Stomach (tissue), 4 donors: ENCODE measurements at regions not wholly inside any gene's neighbourhood (a gene's known extent, or its start where the extent isn't known, plus 50 kb on each side); places are given as distances from the start of the nearest gene placed in this dataset.

ENCODE experiments used
- EP300 ChIP-seq: sonication (generic); formaldehyde crosslinking; IDR thresholded peaks from one replicate; pipeline ENCODE4 v1.6.1; 2017; ENCODE audit warnings: antibody characterized with exemption
- POLR2A ChIP-seq, 4 donors: fragments of 450-650 bp; IDR thresholded peaks; one replicate each; pipeline ENCODE4 v1.6.1; 2016; ENCODE audit warnings: antibody characterized with exemption in 4 of 4, control low read depth in 2 of 4, mild to moderate bottlenecking in 1 of 4, moderate library complexity in 1 of 4
- POLR2AphosphoS5 ChIP-seq, 3 donors: sonication (generic); formaldehyde crosslinking; IDR thresholded peaks; one replicate each; pipeline ENCODE4 v1.6.1; 2016; ENCODE audit warnings: antibody characterized with exemption in 3 of 3
- TF ChIP-seq, protein P1 (sequence below), 7 experiments: fragments of 450-650 bp in 4 of 7; fragments of 200-600 bp in 3 of 7; sonication (generic) in 3 of 7; IDR thresholded peaks; one replicate each; pipeline ENCODE4 v1.5.1; 2016 to 2019; ENCODE audit warnings: antibody characterized with exemption in 7 of 7, control low read depth in 2 of 7, mild to moderate bottlenecking in 1 of 7

GRCh38 chr1:117812869-117813511 is 116.4 kb downstream of the GDAP2 start:
- TF ChIP-seq, protein P1, sequence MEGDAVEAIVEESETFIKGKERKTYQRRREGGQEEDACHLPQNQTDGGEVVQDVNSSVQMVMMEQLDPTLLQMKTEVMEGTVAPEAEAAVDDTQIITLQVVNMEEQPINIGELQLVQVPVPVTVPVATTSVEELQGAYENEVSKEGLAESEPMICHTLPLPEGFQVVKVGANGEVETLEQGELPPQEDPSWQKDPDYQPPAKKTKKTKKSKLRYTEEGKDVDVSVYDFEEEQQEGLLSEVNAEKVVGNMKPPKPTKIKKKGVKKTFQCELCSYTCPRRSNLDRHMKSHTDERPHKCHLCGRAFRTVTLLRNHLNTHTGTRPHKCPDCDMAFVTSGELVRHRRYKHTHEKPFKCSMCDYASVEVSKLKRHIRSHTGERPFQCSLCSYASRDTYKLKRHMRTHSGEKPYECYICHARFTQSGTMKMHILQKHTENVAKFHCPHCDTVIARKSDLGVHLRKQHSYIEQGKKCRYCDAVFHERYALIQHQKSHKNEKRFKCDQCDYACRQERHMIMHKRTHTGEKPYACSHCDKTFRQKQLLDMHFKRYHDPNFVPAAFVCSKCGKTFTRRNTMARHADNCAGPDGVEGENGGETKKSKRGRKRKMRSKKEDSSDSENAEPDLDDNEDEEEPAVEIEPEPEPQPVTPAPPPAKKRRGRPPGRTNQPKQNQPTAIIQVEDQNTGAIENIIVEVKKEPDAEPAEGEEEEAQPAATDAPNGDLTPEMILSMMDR (IDR thresholded peaks at IDR 0.05): no peak
- no peak for TF ChIP-seq POLR2A (IDR thresholded peaks at IDR 0.05)
- TF ChIP-seq EP300: no peak
- TF ChIP-seq POLR2AphosphoS5 (IDR thresholded peaks at IDR 0.05): no peak
